Endothelial cell of umbilical vein (primary cell): ENCODE measurements at regions not wholly inside any gene's neighbourhood (a gene's known extent, or its start where the extent isn't known, plus 50 kb on each side); places are given as distances from the start of the nearest gene placed in this dataset.

Experiments
- BruUV-seq: library from RNA; stranded (reverse); fragments of 400-500 nt; replicated peaks from 2 replicates; lab custom pipeline; 2021; lab: Mats Ljungman, UMichigan
- CTCF ChIA-PET: fragments of 300-600, 350-600 bp; sonication (Branson Sonifier 250); formaldehyde crosslinking; loops from one replicate; lab custom pipeline; 2021; ENCODE audit warnings: antibody characterized with exemption, inconsistent platforms; lab: Charles Lee
- POLR2A ChIA-PET: fragments of 300-600, 350-600 bp; sonication (Branson Sonifier 250); formaldehyde crosslinking; loops from one replicate; lab custom pipeline; 2021; ENCODE audit warnings: antibody characterized with exemption, inconsistent platforms; lab: Charles Lee
- DNase-seq: peaks from one replicate; pipeline ENCODE4 v3.0.0-alpha.2; 2011; ENCODE audit warnings: low read depth, low spot score
- FAIRE-seq: peaks from 2 replicates; lab custom pipeline; 2011; peaks lifted over from hg19 to GRCh38; lab: Jason Lieb, UNC
- H2AFZ ChIP-seq: 2 replicates; pipeline ENCODE4 v1.6.0; 2012; ENCODE audit warnings: low read depth, low read length, control low read depth, inconsistent platforms
- H3K27ac ChIP-seq: 2 replicates; pipeline ENCODE4 v1.5.1; 2011; ENCODE audit warnings: low read depth, mild to moderate bottlenecking, control low read depth, low read length, moderate library complexity; ENCODE audit not compliant: insufficient read depth
- H3K27me3 ChIP-seq, 2 experiments: 2 replicates each; pipeline versions ENCODE4 v1.6.0 to v1.6.1; 2011; ENCODE audit warnings: low read length in 2 of 2, mixed read lengths in 1 of 2; ENCODE audit not compliant: control insufficient read depth in 2 of 2, insufficient read depth in 2 of 2
- H3K36me3 ChIP-seq, 2 experiments: 2 replicates in 1 of 2; 3 replicates in 1 of 2; pipeline ENCODE4 v1.5.1; 2011; ENCODE audit warnings: low read length in 2 of 2, mild to moderate bottlenecking in 1 of 2, moderate library complexity in 1 of 2; ENCODE audit not compliant: control insufficient read depth in 2 of 2, insufficient read depth in 2 of 2; ENCODE audit errors: extremely low read depth in 1 of 2
- H3K4me1 ChIP-seq: 3 replicates; pipeline ENCODE4 v1.5.1; 2011; ENCODE audit warnings: mild to moderate bottlenecking, low read length; ENCODE audit not compliant: control insufficient read depth, insufficient read depth; ENCODE audit errors: extremely low read depth
- H3K4me2 ChIP-seq: 2 replicates; pipeline ENCODE4 v1.6.1; 2011; ENCODE audit warnings: low read length, control low read depth, mixed read lengths; ENCODE audit not compliant: insufficient read depth
- H3K4me3 ChIP-seq, 3 experiments: fragments of 200-600 bp in 1 of 3; sonication (generic), shearing (Covaris generic) in 1 of 3; replicated peaks in 1 of 3; 2 replicates each; pipeline ENCODE4 v1.5.1; 2011 to 2016; ENCODE audit warnings: control low read depth in 3 of 3, low read length in 3 of 3, mild to moderate bottlenecking in 2 of 3, inconsistent platforms in 1 of 3, low read depth in 1 of 3, moderate library complexity in 1 of 3; ENCODE audit not compliant: insufficient read depth in 1 of 3
- H3K79me2 ChIP-seq: 2 replicates; pipeline ENCODE4 v1.6.0; 2012; ENCODE audit warnings: low read length, inconsistent platforms; ENCODE audit not compliant: control insufficient read depth, insufficient read depth
- H3K9ac ChIP-seq: replicated peaks from 2 replicates; pipeline ENCODE3; 2011; ENCODE audit warnings: low read length, control low read depth; ENCODE audit not compliant: insufficient read depth; ENCODE audit errors: extremely low read depth
- H3K9me1 ChIP-seq: replicated peaks from 3 replicates; pipeline ENCODE4 v1.6.0; 2011; ENCODE audit warnings: mild to moderate bottlenecking, low read length; ENCODE audit not compliant: control insufficient read depth, insufficient read depth; ENCODE audit errors: extremely low read depth
- H3K9me3 ChIP-seq: replicated peaks from 2 replicates; pipeline ENCODE4 v1.5.1; 2012; ENCODE audit warnings: low read length, inconsistent platforms; ENCODE audit not compliant: control insufficient read depth, insufficient read depth
- H4K20me1 ChIP-seq: replicated peaks from 2 replicates; pipeline ENCODE3; 2011; ENCODE audit warnings: mild to moderate bottlenecking, low read length; ENCODE audit not compliant: control insufficient read depth, insufficient read depth; ENCODE audit errors: extremely low read depth
- EZH2 ChIP-seq: IDR thresholded peaks from 2 replicates; pipeline ENCODE4 v1.6.1; 2012; ENCODE audit warnings: borderline replicate concordance, low read depth, mild to moderate bottlenecking, moderate library complexity, low read length, inconsistent platforms; ENCODE audit not compliant: severe bottlenecking
- FOS ChIP-seq: IDR thresholded peaks from 2 replicates; pipeline ENCODE4 v1.6.1; 2011; ENCODE audit warnings: mild to moderate bottlenecking, low read length, moderate library complexity, borderline replicate concordance; ENCODE audit not compliant: insufficient read depth
- GATA2 ChIP-seq: IDR thresholded peaks from 2 replicates; pipeline ENCODE4 v1.7.0; 2011; ENCODE audit warnings: low read depth, mild to moderate bottlenecking, moderate library complexity, mixed read lengths, low read length; ENCODE audit not compliant: insufficient read length, insufficient read depth
- JUN ChIP-seq: IDR thresholded peaks from 2 replicates; pipeline ENCODE4 v1.6.1; 2011; ENCODE audit warnings: borderline replicate concordance, low read depth; ENCODE audit not compliant: insufficient read length, insufficient read depth
- MYC ChIP-seq: IDR thresholded peaks from one replicate; pipeline ENCODE4 v1.6.1; 2011; ENCODE audit warnings: mild to moderate bottlenecking, low read depth, low read length
- POLR2A ChIP-seq: IDR thresholded peaks from 2 replicates; pipeline ENCODE4 v1.6.1; 2012; ENCODE audit warnings: low read depth, mild to moderate bottlenecking, control low read depth, low read length
- POLR2AphosphoS5 ChIP-seq: IDR thresholded peaks from 2 replicates; pipeline ENCODE4 v1.6.1; 2012; ENCODE audit warnings: low read depth, mild to moderate bottlenecking, control low read depth, low read length, moderate library complexity; ENCODE audit not compliant: insufficient read depth
- dilution Hi-C: fragments of 300-500 bp; cut with MboI; formaldehyde crosslinking; loops from one replicate; pipeline ENCODE4 v1.15.0; 2019; ENCODE audit warnings: low sequenced_read_pairs; ENCODE audit not compliant: extremely low pct_ligation_motif_present
- intact Hi-C: fragments of 100-400 bp; cut with micrococcal nuclease; formaldehyde crosslinking; loops from one replicate; pipeline ENCODE4 v1.10.0; 2022
- TF ChIP-seq, protein P1 (sequence below): IDR thresholded peaks from 2 replicates; pipeline ENCODE4 v1.6.1; 2011; ENCODE audit not compliant: insufficient read depth, insufficient read length
- TF ChIP-seq, protein P2 (sequence below), 2 donors: IDR thresholded peaks; 1 replicate in 1 of 2; 2 replicates in 1 of 2; pipeline ENCODE4 v1.5.1; 2011; ENCODE audit warnings: low read length in 2 of 2, mild to moderate bottlenecking in 2 of 2, moderate library complexity in 2 of 2, control low read depth in 1 of 2, inconsistent platforms in 1 of 2, low read depth in 1 of 2; ENCODE audit not compliant: insufficient read depth in 1 of 2; ENCODE audit errors: extremely low read depth in 1 of 2

- H2AFZ ChIP-seq: no peak overlapping the region
- H3K36me3 ChIP-seq: no peaks in the 10 kb centered on the region
- no peaks in the 10 kb centered on the region for H4K20me1 ChIP-seq
- CTCF ChIA-PET: interaction anchor here (3.0 kb wide), 1 partner anchor 385 kb away, joined by 11 read pairs; no protein-coding TSS in a partner anchor
- FAIRE-seq (no peak), DNase-seq (no peak)
- H3K4me3 ChIP-seq: no peak overlapping the region
- no peak overlapping the region for H3K27ac ChIP-seq
- BruUV-seq: no TSS peak
- H3K27me3 ChIP-seq: peaks cover 0 to 3% of the 10 kb centered on the region in 2 experiments
- no peaks in the 10 kb centered on the region for H3K79me2 ChIP-seq
- no peak overlapping the region for H3K4me2 ChIP-seq
- no peak for TF ChIP-seq EZH2
- TF ChIP-seq, protein P1, sequence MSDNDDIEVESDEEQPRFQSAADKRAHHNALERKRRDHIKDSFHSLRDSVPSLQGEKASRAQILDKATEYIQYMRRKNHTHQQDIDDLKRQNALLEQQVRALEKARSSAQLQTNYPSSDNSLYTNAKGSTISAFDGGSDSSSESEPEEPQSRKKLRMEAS: no peak
- TF ChIP-seq JUN: no peak
- TF ChIP-seq, protein P2, sequence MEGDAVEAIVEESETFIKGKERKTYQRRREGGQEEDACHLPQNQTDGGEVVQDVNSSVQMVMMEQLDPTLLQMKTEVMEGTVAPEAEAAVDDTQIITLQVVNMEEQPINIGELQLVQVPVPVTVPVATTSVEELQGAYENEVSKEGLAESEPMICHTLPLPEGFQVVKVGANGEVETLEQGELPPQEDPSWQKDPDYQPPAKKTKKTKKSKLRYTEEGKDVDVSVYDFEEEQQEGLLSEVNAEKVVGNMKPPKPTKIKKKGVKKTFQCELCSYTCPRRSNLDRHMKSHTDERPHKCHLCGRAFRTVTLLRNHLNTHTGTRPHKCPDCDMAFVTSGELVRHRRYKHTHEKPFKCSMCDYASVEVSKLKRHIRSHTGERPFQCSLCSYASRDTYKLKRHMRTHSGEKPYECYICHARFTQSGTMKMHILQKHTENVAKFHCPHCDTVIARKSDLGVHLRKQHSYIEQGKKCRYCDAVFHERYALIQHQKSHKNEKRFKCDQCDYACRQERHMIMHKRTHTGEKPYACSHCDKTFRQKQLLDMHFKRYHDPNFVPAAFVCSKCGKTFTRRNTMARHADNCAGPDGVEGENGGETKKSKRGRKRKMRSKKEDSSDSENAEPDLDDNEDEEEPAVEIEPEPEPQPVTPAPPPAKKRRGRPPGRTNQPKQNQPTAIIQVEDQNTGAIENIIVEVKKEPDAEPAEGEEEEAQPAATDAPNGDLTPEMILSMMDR (IDR thresholded peaks at IDR 0.05; ENCODE audit: extremely low read depth in 1 of 2, insufficient read depth in 1 of 2, low read depth in 1 of 2, low read length in 2 of 2): no peak
- no peak for TF ChIP-seq POLR2A
- no peak for TF ChIP-seq POLR2AphosphoS5
- TF ChIP-seq MYC: no peak
- no peak for TF ChIP-seq GATA2
- no peak for TF ChIP-seq FOS
- no peaks in the 10 kb centered on the region for H3K9me1 ChIP-seq
- POLR2A ChIA-PET: no interaction called here
- dilution Hi-C loops (no loop called here), intact Hi-C loops (loop anchor here (10.0 kb wide), 1 partner anchor 45 kb away; no protein-coding TSS in a partner anchor)
- H3K9me3 ChIP-seq: no peaks in the 10 kb centered on the region
- no peaks in the 10 kb centered on the region for H3K4me1 ChIP-seq
- no peak overlapping the region for H3K9ac ChIP-seq
These were observed 110.5 kb upstream of the SEC61G start for GRCh38 chr7:54869523-54869922.
